Right lobe of liver (tissue), 6 donors: ENCODE measurements at regions not wholly inside any gene's neighbourhood (a gene's known extent, or its start where the extent isn't known, plus 50 kb on each side); places are given as distances from the start of the nearest gene placed in this dataset.

Source experiments
- ATAC-seq, 4 donors: fragments of 200-7000 bp; cut with Tn5 transposase; one replicate each; pipeline ENCODE4 v1.9.1; 2020; ENCODE audit warnings: mild to moderate bottlenecking in 4 of 4, moderate library complexity in 4 of 4
- DNase-seq, 3 donors: peaks; one replicate each; pipeline ENCODE4 v3.0.0-alpha.2; 2020
- H3K27ac ChIP-seq, 3 donors: fragments of 200-600 bp; one replicate each; pipeline ENCODE4 v1.8.0; 2022
- H3K27me3 ChIP-seq, 2 donors: fragments of 200-600 bp; one replicate each; pipeline ENCODE4 v1.8.0; 2022
- H3K36me3 ChIP-seq, 4 donors: fragments of 200-600 bp; sonication (generic) in 1 of 4; one replicate each; pipeline versions ENCODE4 v1.5.1 to v1.8.0; 2017 to 2022; ENCODE audit warnings: control low read depth in 1 of 4
- H3K4me1 ChIP-seq, 4 donors: fragments of 200-600 bp; sonication (generic) in 1 of 4; one replicate each; pipeline versions ENCODE4 v1.5.1 to v1.8.0; 2017 to 2022; ENCODE audit warnings: control low read depth in 1 of 4
- H3K4me3 ChIP-seq, 3 donors: fragments of 200-600 bp; one replicate each; pipeline ENCODE4 v1.8.0; 2022
- H3K9me3 ChIP-seq, 4 donors: fragments of 200-600 bp; sonication (generic) in 1 of 4; one replicate each; pipeline versions ENCODE4 v1.5.1 to v1.8.0; 2017 to 2022; ENCODE audit warnings: control low read depth in 1 of 4
- POLR2A ChIP-seq: fragments of 450-650 bp; IDR thresholded peaks from one replicate; pipeline ENCODE4 v1.6.1; 2017; ENCODE audit warnings: antibody characterized with exemption, mild to moderate bottlenecking
- WGBS: methylation state at CpG from one replicate; pipeline ENCODE4 v1.1.6; 2018; ENCODE audit warnings: low coverage, low lambda C conversion rate; ENCODE audit not compliant: insufficient coverage; ENCODE audit errors: missing lambda C conversion rate; 5-methylcytosine and 5-hydroxymethylcytosine counted together
- intact Hi-C, 2 donors: fragments of 100-400 bp; cut with DNase I; formaldehyde crosslinking; loops; one replicate each; pipeline versions ENCODE4 v1.11.2 to v1.14.1; 2022
- TF ChIP-seq, protein P1 (sequence below), 4 donors: fragments of 200-600 bp in 3 of 4; fragments of 450-650 bp in 1 of 4; IDR thresholded peaks; one replicate each; pipeline versions ENCODE4 v1.5.1 to v1.8.0; 2016 to 2022; ENCODE audit warnings: antibody characterized with exemption in 4 of 4, mild to moderate bottlenecking in 2 of 4
- donor health status: DM: no; HTN: yes; CAD: no.
- donor health status: DM: no; HTN: no; CAD: no.
- donor health status: DM: no; HTN: no; CAD: no.
- donor health status: DM: no; HTN: yes; CAD: no.
- donor health status: DM: no; HTN: yes; CAD: no.

DNA sequence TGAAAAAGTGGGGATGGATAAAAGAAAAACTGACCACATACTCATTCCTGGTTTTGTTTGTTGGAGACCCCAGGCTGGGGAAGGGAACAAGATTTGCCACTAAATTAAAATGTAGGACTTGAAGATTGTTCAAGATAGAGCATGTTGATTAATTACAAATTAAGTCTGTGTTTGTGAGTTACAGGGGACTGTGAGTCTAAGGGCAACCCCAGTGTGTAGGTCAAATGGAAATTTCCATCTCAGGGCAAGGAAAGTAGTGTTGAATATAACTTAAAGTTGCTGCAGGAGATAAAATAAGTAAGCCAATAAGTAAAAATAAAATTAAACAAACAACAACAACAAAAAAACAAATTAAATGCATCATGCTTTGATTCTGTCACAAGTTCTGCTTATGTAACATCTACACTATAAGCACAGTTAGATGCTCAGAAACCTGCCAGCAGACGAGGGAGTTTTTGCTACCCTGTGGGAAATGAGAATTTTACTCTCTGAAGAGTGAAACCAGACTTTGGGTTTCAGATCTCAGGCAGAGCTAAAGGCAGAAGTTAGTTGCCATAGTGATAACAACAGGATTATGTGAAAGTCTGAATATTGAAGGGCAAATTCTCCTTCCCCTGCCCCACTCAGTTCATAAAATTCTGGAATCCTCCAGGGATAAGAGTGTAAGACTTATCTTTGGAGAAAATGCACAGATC, 352.3 kb downstream of the GRXCR1 start:
- no peak overlapping the region for H3K27ac ChIP-seq
- H3K4me1 ChIP-seq = no peaks in the 10 kb centered on the region
- no peak for ATAC-seq
- no peak overlapping the region for H3K4me3 ChIP-seq
- TF ChIP-seq, protein P1, sequence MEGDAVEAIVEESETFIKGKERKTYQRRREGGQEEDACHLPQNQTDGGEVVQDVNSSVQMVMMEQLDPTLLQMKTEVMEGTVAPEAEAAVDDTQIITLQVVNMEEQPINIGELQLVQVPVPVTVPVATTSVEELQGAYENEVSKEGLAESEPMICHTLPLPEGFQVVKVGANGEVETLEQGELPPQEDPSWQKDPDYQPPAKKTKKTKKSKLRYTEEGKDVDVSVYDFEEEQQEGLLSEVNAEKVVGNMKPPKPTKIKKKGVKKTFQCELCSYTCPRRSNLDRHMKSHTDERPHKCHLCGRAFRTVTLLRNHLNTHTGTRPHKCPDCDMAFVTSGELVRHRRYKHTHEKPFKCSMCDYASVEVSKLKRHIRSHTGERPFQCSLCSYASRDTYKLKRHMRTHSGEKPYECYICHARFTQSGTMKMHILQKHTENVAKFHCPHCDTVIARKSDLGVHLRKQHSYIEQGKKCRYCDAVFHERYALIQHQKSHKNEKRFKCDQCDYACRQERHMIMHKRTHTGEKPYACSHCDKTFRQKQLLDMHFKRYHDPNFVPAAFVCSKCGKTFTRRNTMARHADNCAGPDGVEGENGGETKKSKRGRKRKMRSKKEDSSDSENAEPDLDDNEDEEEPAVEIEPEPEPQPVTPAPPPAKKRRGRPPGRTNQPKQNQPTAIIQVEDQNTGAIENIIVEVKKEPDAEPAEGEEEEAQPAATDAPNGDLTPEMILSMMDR (IDR thresholded peaks at IDR 0.05) = no peak
- no peak for TF ChIP-seq POLR2A
- 8% methylated on average over 1 of the region's 1 CpG for WGBS
- H3K27me3 ChIP-seq = no peaks in the 10 kb centered on the region
- no peaks in the 10 kb centered on the region for H3K9me3 ChIP-seq
- intact Hi-C loops = no loop called here
- no peak for DNase-seq
- no peaks in the 10 kb centered on the region for H3K36me3 ChIP-seq

DNA sequence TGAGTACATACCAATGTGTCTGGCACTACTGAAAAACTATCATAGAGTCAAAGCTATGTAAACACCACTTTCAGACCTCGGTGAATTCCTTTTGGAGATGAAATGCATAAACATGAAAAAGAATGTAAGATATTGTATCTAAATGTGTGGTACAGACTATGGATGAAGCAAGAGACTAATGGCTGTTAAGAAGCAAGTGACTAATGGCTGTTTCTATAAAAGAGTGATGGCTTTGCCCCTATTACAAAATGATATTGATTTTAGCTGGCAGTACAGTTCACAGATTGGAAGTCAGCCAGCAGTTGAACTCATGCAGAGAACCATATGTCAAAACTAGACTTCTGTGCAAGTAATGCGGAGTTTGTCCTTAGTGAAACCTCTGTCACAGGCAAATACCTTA, 359.3 kb downstream of the GRXCR1 start:
- ATAC-seq = no peak
- Histone ChIP-seq H3K27me3 (no peaks in the 10 kb centered on the region), H3K36me3 (no peaks in the 10 kb centered on the region), H3K4me1 (no peaks in the 10 kb centered on the region), H3K4me3 (no peak overlapping the region), H3K9me3 (no peaks in the 10 kb centered on the region), H3K27ac (no peak overlapping the region)
- 61% methylated on average over 2 of the region's 2 CpGs for WGBS
- DNase-seq = no peak
- intact Hi-C loops = no loop called here
- TF ChIP-seq, protein P1 (IDR thresholded peaks at IDR 0.05) = no peak
- TF ChIP-seq POLR2A = no peak

DNA sequence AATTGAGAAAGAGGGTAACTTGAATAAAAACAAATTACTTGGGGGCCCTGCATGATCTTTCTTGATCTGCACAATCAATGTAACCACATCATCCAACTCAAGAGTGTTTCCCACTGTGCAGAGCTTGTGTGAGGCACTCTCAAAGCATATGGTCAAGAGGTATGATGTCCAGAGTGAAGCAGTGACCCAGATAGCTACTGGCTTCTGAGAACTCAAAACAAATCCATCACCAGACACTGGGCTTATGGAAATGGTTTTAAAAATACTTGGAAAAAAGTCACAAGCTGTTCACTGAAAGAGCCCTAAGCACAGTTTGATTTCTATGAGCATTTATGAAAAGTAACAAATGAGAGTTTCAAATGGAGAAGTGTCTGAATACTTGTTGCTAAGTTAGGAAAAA, 361.0 kb downstream of the GRXCR1 start:
- ATAC-seq = no peak
- Histone ChIP-seq H3K27ac (no peak overlapping the region), H3K4me3 (no peak overlapping the region), H3K27me3 (no peaks in the 10 kb centered on the region), H3K36me3 (no peaks in the 10 kb centered on the region), H3K9me3 (no peaks in the 10 kb centered on the region), H3K4me1 (no peaks in the 10 kb centered on the region)
- intact Hi-C loops = no loop called here
- TF ChIP-seq, protein P1 (IDR thresholded peaks at IDR 0.05) = no peak
- no peak for TF ChIP-seq POLR2A
- no peak for DNase-seq

DNA sequence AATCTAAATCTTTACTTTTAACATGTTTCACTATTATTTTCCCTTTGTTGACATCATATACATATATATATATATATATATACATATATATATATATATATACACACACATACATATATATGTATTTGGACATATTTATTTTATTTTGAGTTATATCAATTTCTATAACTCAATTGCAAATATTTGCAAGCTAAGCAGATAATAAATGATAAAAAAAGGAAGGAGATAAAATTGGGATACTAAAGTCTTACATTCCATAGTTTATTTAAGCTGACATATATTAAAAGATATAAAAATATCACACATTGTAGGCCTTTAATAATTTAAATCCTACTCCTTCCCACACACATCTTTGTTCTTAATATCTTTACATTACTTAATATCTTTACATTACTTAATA, 372.2 kb downstream of the GRXCR1 start:
- ATAC-seq (no peak), DNase-seq (no peak)
- TF ChIP-seq, protein P1 (IDR thresholded peaks at IDR 0.05) = no peak
- no peak for TF ChIP-seq POLR2A
- H3K4me3 ChIP-seq = no peak overlapping the region
- H3K4me1 ChIP-seq = no peaks in the 10 kb centered on the region
- H3K9me3 ChIP-seq = no peaks in the 10 kb centered on the region
- H3K27me3 ChIP-seq = no peaks in the 10 kb centered on the region
- no peaks in the 10 kb centered on the region for H3K36me3 ChIP-seq
- intact Hi-C loops = no loop called here
- H3K27ac ChIP-seq = no peak overlapping the region

DNA sequence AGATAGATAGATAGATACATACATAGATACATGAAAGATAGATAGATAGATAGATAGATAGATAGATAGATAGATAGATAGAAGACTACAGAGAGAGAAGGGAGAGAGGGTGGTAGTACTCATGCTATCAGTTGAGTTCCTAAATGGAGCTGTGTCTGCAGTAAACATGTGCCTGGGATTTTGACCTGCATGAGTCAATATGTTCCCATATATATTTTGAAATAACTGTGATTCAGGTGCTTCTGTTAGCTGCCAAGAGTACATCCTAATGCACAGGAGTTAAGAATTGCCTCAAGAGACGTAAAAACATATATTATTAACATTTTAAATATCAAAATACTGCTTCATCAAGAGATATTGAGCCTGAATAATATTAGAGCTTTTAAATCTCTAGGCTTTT, 379.4 kb downstream of the GRXCR1 start:
- no peak overlapping the region for H3K4me3 ChIP-seq
- no peaks in the 10 kb centered on the region for H3K9me3 ChIP-seq
- no peak overlapping the region for H3K27ac ChIP-seq
- 0% methylated on average over 1 of the region's 1 CpG for WGBS
- no peak for DNase-seq
- H3K36me3 ChIP-seq = no peaks in the 10 kb centered on the region
- intact Hi-C loops = no loop called here
- H3K4me1 ChIP-seq = no peaks in the 10 kb centered on the region
- TF ChIP-seq POLR2A = no peak
- TF ChIP-seq, protein P1 (IDR thresholded peaks at IDR 0.05) = no peak
- ATAC-seq = no peak
- H3K27me3 ChIP-seq = no peaks in the 10 kb centered on the region
